ENCODE measurements at regions not wholly inside any gene's neighbourhood (a gene's known extent, or its start where the extent isn't known, plus 50 kb on each side); places are given as distances from the start of the nearest gene placed in this dataset.

GRCh38 chr3:71997066-71997653 lies 212.2 kb upstream of the PROK2 start:
- DNase-seq, result no peak

DNA sequence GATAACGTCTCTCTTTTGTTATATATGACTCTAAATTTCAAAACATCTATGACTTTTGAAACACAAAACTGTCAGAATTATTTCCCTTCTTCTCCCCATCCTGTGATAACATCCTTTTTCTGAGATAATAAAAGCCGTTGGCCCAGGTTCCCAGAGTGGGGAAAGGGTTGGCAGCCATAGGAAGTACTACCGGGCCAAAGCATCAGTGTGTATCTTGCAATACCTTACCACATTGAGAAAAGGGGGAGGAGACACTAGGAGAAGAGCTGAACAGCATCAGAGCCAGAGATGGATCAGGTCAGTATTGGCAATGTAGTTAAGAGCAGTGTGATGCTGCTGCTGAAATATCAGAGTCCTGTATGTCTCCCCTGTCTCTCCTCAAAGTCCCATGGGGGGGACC lies 210.0 kb upstream of the PROK2 start:
- DNase-seq, result no peak

GRCh38 chr3:71994203-71994602 lies 209.3 kb upstream of the PROK2 start:
- peak; percentile 43 for DNase-seq

GRCh38 chr3:71991681-71992080 lies 206.7 kb upstream of the PROK2 start:
- no peak for DNase-seq

DNA sequence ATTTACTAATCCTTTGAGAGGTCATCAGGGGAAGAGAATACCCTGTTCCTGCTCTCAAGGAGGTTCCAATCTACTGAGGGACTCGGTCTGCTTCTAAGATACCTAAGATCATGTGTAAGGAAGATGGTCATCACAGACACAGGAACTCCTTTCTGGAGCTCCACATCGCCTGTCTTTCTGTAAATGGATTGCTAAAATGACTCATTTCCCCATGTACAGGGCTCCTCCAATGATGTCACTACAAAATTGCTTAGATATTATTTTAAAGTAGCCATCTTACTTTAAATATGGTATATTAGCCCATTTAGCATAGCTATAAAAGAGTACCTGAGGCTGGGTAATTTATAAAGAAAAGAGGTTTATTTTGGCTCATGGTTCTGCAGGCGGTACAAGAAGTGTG lies 206.1 kb upstream of the PROK2 start:
- no peak for DNase-seq

GRCh38 chr3:71990545-71990944 lies 205.6 kb upstream of the PROK2 start:
- no peak for DNase-seq

DNA sequence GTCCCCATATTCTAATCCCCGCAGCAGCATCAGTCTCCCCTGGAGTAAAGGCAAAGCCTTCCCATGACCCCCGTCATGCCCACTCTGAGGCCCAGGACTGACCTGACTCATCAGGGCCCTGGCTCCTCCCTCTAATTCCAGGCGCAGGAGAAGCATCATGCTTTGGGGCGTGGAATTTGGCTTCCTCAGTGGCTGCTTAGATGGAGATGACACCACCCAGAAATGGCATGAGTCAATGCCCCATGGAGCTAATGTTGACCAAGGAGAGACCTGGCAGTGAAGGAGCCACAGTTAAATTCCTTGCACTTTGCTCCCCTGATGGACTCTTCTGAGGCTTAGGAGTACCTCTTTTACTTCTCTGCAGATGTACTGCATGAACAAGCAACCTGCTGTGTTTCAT lies 204.2 kb upstream of the PROK2 start:
- DNase-seq, result no peak

DNA sequence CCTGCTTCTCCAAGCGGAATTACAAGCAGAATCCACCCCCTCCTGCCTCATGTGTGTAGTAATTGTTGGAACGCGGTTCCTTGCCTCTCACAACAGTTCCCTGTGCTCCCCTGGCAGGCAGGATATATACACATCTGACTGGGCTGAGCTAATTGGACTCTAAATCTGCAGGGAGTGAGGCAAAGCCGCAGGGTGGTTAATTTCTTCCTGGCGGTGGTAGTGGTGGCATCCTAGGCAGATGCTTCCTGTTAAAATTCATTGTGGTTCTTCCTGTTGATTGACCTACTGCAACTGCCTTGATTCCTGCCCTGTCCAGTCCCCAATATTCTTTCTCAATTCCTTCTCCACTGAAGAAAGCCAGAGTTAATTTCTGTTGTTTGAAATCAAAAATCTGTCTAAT lies 202.9 kb upstream of the PROK2 start:
- no peak for DNase-seq

DNA sequence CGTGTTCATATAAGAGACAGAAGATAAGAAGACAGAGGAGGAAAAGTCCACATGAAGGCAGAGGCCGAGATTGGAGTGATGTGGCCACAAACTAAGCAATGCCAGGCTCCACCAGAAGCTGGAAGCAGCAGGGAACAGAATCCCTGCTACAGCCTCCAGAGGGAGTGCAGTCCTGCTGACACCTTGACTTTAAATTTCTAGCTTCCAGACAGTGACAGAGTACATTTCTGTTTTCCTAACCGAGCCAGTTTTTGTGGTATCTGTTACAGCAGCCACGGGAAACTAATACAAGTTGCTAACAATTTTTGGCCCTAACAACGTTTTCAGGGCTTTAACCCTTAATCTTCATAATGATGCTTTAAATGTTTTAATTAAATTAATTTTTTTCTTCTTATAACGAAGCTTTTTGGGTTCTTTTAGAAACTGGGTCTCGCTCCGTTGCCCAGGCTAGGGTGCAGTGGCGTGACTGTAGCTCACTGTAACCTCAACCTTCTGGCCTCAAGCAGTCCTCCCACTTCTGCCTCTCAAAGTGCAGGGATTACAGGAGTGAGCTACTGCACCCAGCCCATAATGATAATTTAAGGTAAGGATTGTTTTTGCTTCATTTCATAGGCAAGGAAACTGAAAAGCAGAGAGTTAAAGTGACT lies 202.3 kb upstream of the PROK2 start:
- DNase-seq, result no peak

- no peak for DNase-seq
Measured at GRCh38 chr3:71986606-71987005, 201.7 kb upstream of the PROK2 start.

GRCh38 chr3:71984843-71985613 lies 200.1 kb upstream of the PROK2 start:
- peak; percentile 77 for DNase-seq

DNA sequence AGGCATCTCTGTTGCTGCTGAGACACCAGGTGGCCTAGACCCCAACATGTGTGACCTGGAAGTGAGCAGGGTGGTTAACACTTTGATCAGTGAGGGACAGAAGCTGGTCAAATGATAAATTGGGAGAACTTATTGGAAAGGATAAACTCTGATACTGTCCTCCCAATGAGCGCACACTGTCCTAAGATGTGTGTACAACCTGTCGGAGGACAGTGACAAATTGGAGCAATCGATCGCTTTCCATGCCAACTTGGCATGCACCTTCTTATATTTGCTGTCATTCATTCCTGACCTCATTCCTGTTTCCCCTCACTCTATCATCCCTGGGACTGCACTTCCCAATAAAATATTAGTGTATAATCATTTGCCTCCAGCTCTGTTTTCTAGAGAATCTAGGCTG lies 198.7 kb upstream of the PROK2 start:
- DNase-seq, result no peak

- peak; percentile 96 for DNase-seq
Measured at GRCh38 chr3:71982506-71983258, 197.7 kb upstream of the PROK2 start.

DNA sequence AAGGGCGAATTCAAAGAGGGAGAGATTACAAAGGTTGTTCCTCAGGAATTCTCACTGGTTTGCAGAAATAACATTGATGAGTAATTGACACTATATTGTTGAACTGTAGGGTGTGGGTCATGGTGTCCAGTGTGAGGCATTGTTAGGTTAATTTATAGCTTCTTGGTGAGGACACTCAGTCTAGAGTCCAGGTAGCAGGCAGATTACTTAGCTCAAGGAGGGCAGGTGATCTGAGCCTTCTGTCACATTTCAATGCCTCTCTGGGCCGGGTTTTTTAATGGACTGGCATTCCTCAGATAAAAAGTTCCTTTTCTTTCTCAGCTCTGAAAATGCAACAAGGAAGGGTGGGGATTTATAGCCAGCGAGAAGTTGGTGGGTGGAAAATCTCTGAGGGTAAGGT lies 194.2 kb upstream of the PROK2 start:
- no peak for DNase-seq

- peak; percentile 93 for DNase-seq
Measured at GRCh38 chr3:71978150-71978721, 193.3 kb upstream of the PROK2 start.

DNA sequence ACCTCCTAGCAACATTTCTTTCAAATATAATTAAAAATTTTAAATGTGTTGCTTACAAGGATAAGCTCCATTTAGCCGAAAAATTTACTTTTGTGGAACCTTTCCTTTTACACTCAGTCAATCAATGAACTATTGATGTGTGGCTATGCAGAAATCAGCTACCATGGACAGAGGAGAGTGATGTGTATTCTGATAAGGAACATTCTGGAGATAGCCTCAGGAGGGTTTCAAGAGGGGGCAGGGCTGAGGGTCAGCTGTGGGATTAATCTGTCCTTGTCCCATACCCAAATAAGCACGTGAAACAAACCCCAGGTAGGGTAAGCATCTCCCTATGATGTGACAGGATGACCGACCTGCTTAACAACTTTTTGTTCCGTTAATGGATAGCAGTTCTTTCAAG lies 192.6 kb upstream of the PROK2 start:
- no peak for DNase-seq

- DNase-seq, result no peak
Measured at GRCh38 chr3:71975573-71975972, 190.6 kb upstream of the PROK2 start.

GRCh38 chr3:71974786-71975185 lies 189.8 kb upstream of the PROK2 start:
- DNase-seq, result no peak

GRCh38 chr3:71973274-71974030 lies 188.5 kb upstream of the PROK2 start:
- DNase-seq, result no peak

GRCh38 chr3:71972031-71972430 lies 187.1 kb upstream of the PROK2 start:
- no peak for DNase-seq

DNA sequence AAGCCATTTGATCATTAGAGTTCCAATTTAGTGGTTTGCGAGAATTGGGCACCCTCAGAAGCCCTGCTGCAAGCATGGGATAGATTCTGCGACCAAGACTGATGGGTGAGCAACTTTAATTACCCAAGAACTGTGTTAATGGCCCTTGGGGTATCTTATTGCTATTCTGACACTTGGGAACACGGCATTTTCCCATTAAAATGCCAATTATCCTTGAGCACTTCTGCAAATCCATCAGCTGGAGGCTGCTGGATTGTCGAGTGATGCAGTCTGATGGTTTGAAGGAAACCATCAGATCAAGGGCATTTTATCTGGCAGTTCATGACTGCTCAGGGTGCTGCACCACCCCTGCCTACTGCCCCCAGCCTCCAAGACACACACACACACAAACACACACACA lies 183.6 kb upstream of the PROK2 start:
- no peak for DNase-seq

DNA sequence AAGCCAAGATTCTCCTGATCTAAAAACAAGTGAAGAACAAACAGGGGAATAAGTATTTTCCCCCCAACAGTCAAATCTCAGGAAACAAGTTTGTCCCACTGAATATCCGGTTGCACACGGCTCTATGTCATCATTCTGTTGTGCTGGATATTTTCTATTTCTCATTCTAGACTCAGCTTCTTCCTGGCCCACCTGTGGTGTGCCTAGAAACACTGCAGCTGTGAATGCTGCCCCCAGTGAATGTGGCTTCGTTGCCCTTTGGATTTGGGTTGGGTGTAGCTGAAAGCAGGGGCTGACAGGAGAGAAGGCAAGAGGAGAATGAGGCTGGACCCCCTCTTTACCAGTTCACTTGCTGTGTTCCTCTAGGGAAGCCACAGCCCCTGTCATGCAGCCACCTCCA lies 181.2 kb upstream of the PROK2 start:
- no peak for DNase-seq

DNA sequence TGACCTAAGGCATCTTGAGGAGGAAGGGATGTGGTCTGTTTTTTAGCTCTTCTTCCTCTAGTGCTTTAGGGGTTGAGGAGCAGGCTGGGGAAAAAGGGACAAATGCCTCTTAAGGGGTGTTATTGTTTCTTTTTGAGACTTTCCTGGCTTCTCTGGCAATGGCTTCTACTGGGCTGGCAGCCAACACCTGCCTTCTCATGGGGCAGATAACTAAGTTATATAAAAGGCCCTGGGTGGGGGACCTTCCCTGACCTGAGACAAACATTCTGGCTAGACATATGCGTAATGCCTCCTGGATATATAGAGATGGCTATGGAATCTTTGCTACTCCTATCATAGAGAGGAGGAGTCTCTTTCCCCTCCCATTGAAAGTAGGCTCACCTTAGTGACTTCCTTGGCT lies 179.2 kb upstream of the PROK2 start:
- no peak for DNase-seq
